GM23248 (cell line): ENCODE measurements at regions not wholly inside any gene's neighbourhood (a gene's known extent, or its start where the extent isn't known, plus 50 kb on each side); places are given as distances from the start of the nearest gene placed in this dataset.

Source experiments
- DNase-seq: peaks from one replicate; pipeline ENCODE4 v3.0.0-alpha.2; 2015
- H2AFZ ChIP-seq: fragments of 200-600 bp; sonication (generic); 2 replicates; pipeline ENCODE4 v1.6.1; 2016; ENCODE audit warnings: antibody characterized with exemption
- H3F3A ChIP-seq: fragments of 200-600 bp; sonication (generic); 2 replicates; pipeline ENCODE4 v1.6.1; 2016; ENCODE audit warnings: mild to moderate bottlenecking, antibody characterized with exemption, mixed run types; ENCODE audit not compliant: insufficient read depth
- H3K27ac ChIP-seq: fragments of 200-600 bp; sonication (generic); 2 replicates; pipeline ENCODE4 v1.5.1; 2016; ENCODE audit warnings: mild to moderate bottlenecking
- H3K27me3 ChIP-seq: fragments of 200-600 bp; sonication (generic); replicated peaks from 2 replicates; pipeline ENCODE4 v1.6.1; 2016; ENCODE audit warnings: mild to moderate bottlenecking; ENCODE audit not compliant: insufficient read depth
- H3K36me3 ChIP-seq: fragments of 200-600 bp; sonication (generic); 2 replicates; pipeline ENCODE4 v1.6.1; 2016; ENCODE audit warnings: low read depth, mild to moderate bottlenecking
- H3K4me1 ChIP-seq: fragments of 200-600 bp; sonication (generic); 2 replicates; pipeline ENCODE4 v1.6.1; 2016; ENCODE audit warnings: mild to moderate bottlenecking; ENCODE audit not compliant: insufficient read depth
- H3K4me2 ChIP-seq: fragments of 200-600 bp; sonication (generic); one replicate; pipeline ENCODE4 v1.6.1; 2016; ENCODE audit warnings: mild to moderate bottlenecking; ENCODE audit not compliant: unreplicated experiment
- H3K4me3 ChIP-seq: fragments of 200-600 bp; sonication (generic); 2 replicates; pipeline ENCODE4 v1.5.1; 2016; ENCODE audit warnings: mild to moderate bottlenecking
- H3K79me2 ChIP-seq: fragments of 200-600 bp; sonication (generic); 2 replicates; pipeline ENCODE4 v1.6.1; 2016; ENCODE audit warnings: mild to moderate bottlenecking; ENCODE audit not compliant: insufficient read depth
- H3K9ac ChIP-seq: fragments of 200-600 bp; sonication (generic); 2 replicates; pipeline ENCODE4 v1.6.1; 2016; ENCODE audit warnings: mild to moderate bottlenecking
- H3K9me2 ChIP-seq: fragments of 200-600 bp; sonication (generic); 2 replicates; pipeline ENCODE4 v1.6.1; 2016; ENCODE audit warnings: mixed run types, mild to moderate bottlenecking, moderate library complexity; ENCODE audit not compliant: insufficient read depth
- H3K9me3 ChIP-seq: fragments of 200-600 bp; sonication (generic); one replicate; pipeline ENCODE4 v1.6.1; 2017; ENCODE audit warnings: low read depth
- H4K20me1 ChIP-seq: fragments of 200-600 bp; sonication (generic); 2 replicates; pipeline ENCODE4 v1.6.0; 2016; ENCODE audit not compliant: insufficient read depth
- EZH2 ChIP-seq: fragments of 200-600 bp; sonication (generic); IDR thresholded peaks from 2 replicates; pipeline ENCODE4 v1.6.1; 2018; ENCODE audit warnings: antibody characterized with exemption, mild to moderate bottlenecking; ENCODE audit not compliant: insufficient read depth, poor library complexity, severe bottlenecking
- EZH2phosphoT487 ChIP-seq: fragments of 200-600 bp; sonication (generic); IDR thresholded peaks from 2 replicates; pipeline ENCODE4 v1.6.1; 2018; ENCODE audit warnings: antibody characterized with exemption, moderate library complexity, mild to moderate bottlenecking, low read depth; ENCODE audit not compliant: insufficient read depth
- WGBS, 2 experiments: methylation state at CpG; one replicate each; pipeline ENCODE4 v1.1.6; 2015 to 2017; ENCODE audit warnings: low lambda C conversion rate in 2 of 2, low coverage in 1 of 2; ENCODE audit errors: missing lambda C conversion rate in 2 of 2; 5-methylcytosine and 5-hydroxymethylcytosine counted together
- in situ Hi-C: fragments of 300-500 bp; cut with MboI; formaldehyde crosslinking; loops from 2 replicates; pipeline ENCODE4 v1.15.0; 2020

- in situ Hi-C loops = no loop called here
- H3K36me3 ChIP-seq = no peaks in the 10 kb centered on the region
- DNase-seq = no peak
- WGBS, 2 experiments = 66 to 70% methylated on average over 6 of the region's 6 CpGs
- H3K27ac ChIP-seq = no peak overlapping the region
- H3K27me3 ChIP-seq = no peaks in the 10 kb centered on the region
- H3K79me2 ChIP-seq = no peaks in the 10 kb centered on the region
- no peak overlapping the region for H3K4me3 ChIP-seq
- H3K9me3 ChIP-seq = no peaks in the 10 kb centered on the region
- no peaks in the 10 kb centered on the region for H3K4me1 ChIP-seq
- no peak overlapping the region for H2AFZ ChIP-seq
- H3F3A ChIP-seq = no peaks in the 10 kb centered on the region
- TF ChIP-seq EZH2 (no peak), EZH2phosphoT487 (no peak)
- H3K9me2 ChIP-seq = no peaks in the 10 kb centered on the region
- H3K4me2 ChIP-seq = no peak overlapping the region
- no peak overlapping the region for H3K9ac ChIP-seq
- H4K20me1 ChIP-seq = no peaks in the 10 kb centered on the region
These were observed 63.9 kb upstream of the CCDC196 start for GRCh38 chr14:66421990-66422946.

- TF ChIP-seq EZH2 = no peak
- no peak for TF ChIP-seq EZH2phosphoT487
- in situ Hi-C loops = no loop called here
- no peaks in the 10 kb centered on the region for H3K36me3 ChIP-seq
- no peaks in the 10 kb centered on the region for H3F3A ChIP-seq
- H3K9me3 ChIP-seq = no peaks in the 10 kb centered on the region
- no peak overlapping the region for H3K9ac ChIP-seq
- H3K4me2 ChIP-seq = no peak overlapping the region
- H2AFZ ChIP-seq = no peak overlapping the region
- no peak overlapping the region for H3K27ac ChIP-seq
- no peak for DNase-seq
- H3K79me2 ChIP-seq = no peaks in the 10 kb centered on the region
- 62 to 70% methylated on average over 5 of the region's 5 CpGs for WGBS, 2 experiments
- H3K27me3 ChIP-seq = no peaks in the 10 kb centered on the region
- H3K4me1 ChIP-seq = no peaks in the 10 kb centered on the region
- H4K20me1 ChIP-seq = no peaks in the 10 kb centered on the region
- H3K9me2 ChIP-seq = no peaks in the 10 kb centered on the region
- H3K4me3 ChIP-seq = no peak overlapping the region
These were observed 60.8 kb upstream of the CCDC196 start for GRCh38 chr14:66425402-66425801.

- in situ Hi-C loops = no loop called here
- no peaks in the 10 kb centered on the region for H3F3A ChIP-seq
- no peaks in the 10 kb centered on the region for H4K20me1 ChIP-seq
- H3K4me1 ChIP-seq = no peaks in the 10 kb centered on the region
- no peaks in the 10 kb centered on the region for H3K9me2 ChIP-seq
- H3K27ac ChIP-seq = no peak overlapping the region
- no peak overlapping the region for H3K4me2 ChIP-seq
- H3K9ac ChIP-seq = no peak overlapping the region
- no peaks in the 10 kb centered on the region for H3K36me3 ChIP-seq
- no peaks in the 10 kb centered on the region for H3K27me3 ChIP-seq
- WGBS, 2 experiments = 8 to 13% methylated on average over 2 of the region's 2 CpGs
- H2AFZ ChIP-seq = no peak overlapping the region
- H3K4me3 ChIP-seq = no peak overlapping the region
- H3K79me2 ChIP-seq = no peaks in the 10 kb centered on the region
- no peak for TF ChIP-seq EZH2phosphoT487
- no peak for TF ChIP-seq EZH2
- H3K9me3 ChIP-seq = no peaks in the 10 kb centered on the region
- no peak for DNase-seq
These were observed 59.7 kb upstream of the CCDC196 start for GRCh38 chr14:66426451-66426850.

- Histone ChIP-seq H3K27ac (no peak overlapping the region), H3F3A (no peaks in the 10 kb centered on the region), H3K27me3 (no peaks in the 10 kb centered on the region), H3K4me3 (no peak overlapping the region), H4K20me1 (no peaks in the 10 kb centered on the region), H3K79me2 (no peaks in the 10 kb centered on the region), H3K4me1 (no peaks in the 10 kb centered on the region), H3K9ac (no peak overlapping the region), H2AFZ (no peak overlapping the region), H3K4me2 (no peak overlapping the region), H3K9me3 (no peaks in the 10 kb centered on the region), H3K36me3 (no peaks in the 10 kb centered on the region), H3K9me2 (peaks cover 3% of the 10 kb centered on the region; the same call in 1 of the 2 replicates)
- no peak for TF ChIP-seq EZH2
- no peak for TF ChIP-seq EZH2phosphoT487
- in situ Hi-C loops = no loop called here
- DNase-seq = no peak
- WGBS, 2 experiments = 5 to 11% methylated on average over 1 of the region's 1 CpG
These were observed 53.8 kb upstream of the CCDC196 start for GRCh38 chr14:66432334-66432733.

GRCh38 chr14:66434464-66434863 lies 51.7 kb upstream of the CCDC196 start:
- no peak for DNase-seq
- no peak overlapping the region for H3K9ac ChIP-seq
- H3K36me3 ChIP-seq = no peaks in the 10 kb centered on the region
- no peaks in the 10 kb centered on the region for H4K20me1 ChIP-seq
- TF ChIP-seq EZH2phosphoT487 = no peak
- TF ChIP-seq EZH2 = no peak
- no peaks in the 10 kb centered on the region for H3F3A ChIP-seq
- no peak overlapping the region for H3K27ac ChIP-seq
- peaks cover 3% of the 10 kb centered on the region; the same call in 1 of the 2 replicates for H3K9me2 ChIP-seq
- H3K79me2 ChIP-seq = no peaks in the 10 kb centered on the region
- no peak overlapping the region for H3K4me2 ChIP-seq
- no peaks in the 10 kb centered on the region for H3K4me1 ChIP-seq
- peaks cover 6% of the 10 kb centered on the region for H3K9me3 ChIP-seq
- 40 to 46% methylated on average over 2 of the region's 2 CpGs for WGBS, 2 experiments
- H2AFZ ChIP-seq = no peak overlapping the region
- in situ Hi-C loops = no loop called here
- no peak overlapping the region for H3K4me3 ChIP-seq
- no peaks in the 10 kb centered on the region for H3K27me3 ChIP-seq
